SH-SY5Y (cell line): ENCODE measurements at regions not wholly inside any gene's neighbourhood (a gene's known extent, or its start where the extent isn't known, plus 50 kb on each side); places are given as distances from the start of the nearest gene placed in this dataset.

Source experiments
- GATA2 ChIP-seq: IDR thresholded peaks from 2 replicates; pipeline ENCODE4 v1.6.1; 2011; ENCODE audit warnings: mild to moderate bottlenecking, low read depth, low read length
- GATA3 ChIP-seq: IDR thresholded peaks from 2 replicates; pipeline ENCODE4 v1.6.1; 2011; ENCODE audit warnings: low read depth, mild to moderate bottlenecking, low read length, moderate library complexity

DNA sequence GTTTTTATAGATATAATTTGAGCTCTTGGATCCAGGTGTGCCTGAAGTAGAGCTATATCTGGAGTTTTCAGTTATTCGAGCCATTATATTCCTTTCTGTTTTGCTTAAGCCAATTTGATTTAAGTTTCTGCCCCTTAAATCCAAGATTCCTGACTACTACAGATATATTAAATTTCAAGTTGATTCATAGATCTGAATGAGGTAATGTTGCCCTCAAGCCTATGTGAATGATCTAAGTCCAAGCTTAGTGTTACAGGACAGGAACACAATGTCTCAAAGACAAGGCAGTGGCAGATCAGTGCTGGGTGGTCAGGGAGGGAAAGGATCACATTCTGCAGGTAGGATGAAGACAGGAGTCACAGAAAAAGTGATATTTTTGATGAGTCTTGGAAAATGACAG lies 75.7 kb upstream of the CTBP2 start:
- no peak for TF ChIP-seq GATA3

DNA sequence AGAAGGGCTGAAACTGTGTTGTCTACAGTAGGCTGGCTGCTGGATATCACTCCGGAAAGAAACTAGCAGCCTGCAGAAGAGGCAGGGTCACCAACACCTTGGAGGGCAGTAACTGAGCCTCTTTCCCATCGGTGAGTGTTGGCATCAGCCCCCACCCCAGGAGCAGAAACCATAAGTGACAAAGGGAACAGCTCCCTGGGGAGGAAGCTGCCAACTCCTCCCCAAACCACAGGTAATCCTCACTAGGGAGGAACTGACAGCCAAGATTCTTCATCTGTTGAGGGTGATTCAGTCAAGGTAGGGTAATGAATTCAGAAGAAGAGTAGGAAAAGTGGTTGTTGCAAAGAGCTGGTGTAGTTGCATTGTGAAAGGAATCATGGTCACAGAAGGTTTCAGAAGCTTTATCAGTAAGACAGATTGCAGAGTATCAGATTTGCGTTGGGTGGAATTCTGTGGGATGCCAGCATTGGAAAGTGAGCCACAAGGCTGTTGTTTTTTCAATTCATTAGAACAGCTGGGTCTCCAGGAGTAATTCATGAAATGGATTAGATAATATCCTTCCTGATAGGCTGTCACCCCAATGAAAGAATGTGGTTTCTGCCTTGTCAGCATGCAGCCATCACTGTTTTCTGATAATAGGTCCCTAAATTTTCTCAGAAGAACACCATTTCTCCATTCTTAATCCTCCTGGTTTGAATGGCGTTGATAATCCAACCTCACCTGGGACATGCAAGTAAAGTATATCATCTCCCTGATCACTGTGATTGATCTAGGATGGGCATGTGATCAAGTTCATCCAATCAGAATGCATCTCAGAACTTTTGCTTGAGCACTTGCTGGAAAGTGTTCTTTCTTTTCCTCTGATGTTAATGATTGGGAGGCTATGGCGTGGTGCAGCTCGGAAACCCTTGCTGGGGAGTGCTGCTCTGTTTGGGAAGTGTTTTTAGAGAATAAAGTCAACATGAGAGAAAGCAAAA lies 75.0 kb upstream of the CTBP2 start:
- no peak for TF ChIP-seq GATA2
- no peak for TF ChIP-seq GATA3

DNA sequence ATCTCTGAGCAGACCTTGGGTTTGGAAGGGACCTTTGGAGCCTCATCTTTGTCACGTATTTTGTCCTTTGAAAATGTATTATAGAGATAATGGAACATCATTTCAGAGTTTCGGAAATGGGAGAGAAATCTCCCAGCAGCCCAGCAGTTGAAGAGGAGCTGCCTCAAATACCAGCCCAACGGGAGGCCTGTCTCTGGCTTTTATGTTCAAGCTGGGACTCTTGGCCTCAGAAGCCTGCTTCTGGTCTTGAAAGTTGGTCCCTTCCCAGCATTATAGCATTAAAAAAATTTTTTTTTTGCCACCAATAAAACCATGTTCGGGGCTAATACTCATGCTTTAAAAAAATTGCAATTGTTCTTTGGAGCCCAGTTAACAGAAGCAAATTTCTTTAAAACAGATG lies 73.4 kb upstream of the CTBP2 start:
- TF ChIP-seq GATA3 (no peak), GATA2 (no peak)

GRCh38 chr10:125232841-125233240 lies 72.5 kb upstream of the CTBP2 start:
- no peak for TF ChIP-seq GATA2

- no peak for TF ChIP-seq GATA2
- no peak for TF ChIP-seq GATA3
Measured at GRCh38 chr10:125231813-125232475, 71.6 kb upstream of the CTBP2 start.

GRCh38 chr10:125231116-125231812 lies 70.9 kb upstream of the CTBP2 start:
- TF ChIP-seq GATA3 (no peak), GATA2 (no peak)

DNA sequence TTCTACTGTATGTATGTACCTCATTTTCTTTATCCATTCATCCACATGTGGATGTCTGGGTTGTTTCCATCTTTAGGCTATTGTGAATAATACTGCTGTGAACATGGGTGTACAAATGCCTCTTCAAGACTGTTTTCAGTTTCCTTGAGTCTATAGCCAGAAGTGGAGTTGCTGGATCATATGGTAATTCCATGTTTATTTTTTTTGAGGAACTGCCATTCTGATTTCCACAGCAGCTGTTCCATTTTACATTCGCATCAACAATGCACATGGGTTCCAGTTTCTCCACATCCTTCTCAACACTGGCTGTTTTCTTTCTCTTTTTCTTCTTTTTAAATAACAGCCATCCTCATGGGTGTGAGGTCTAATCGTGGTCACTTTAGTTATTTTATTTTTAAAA lies 69.9 kb upstream of the CTBP2 start:
- no peak for TF ChIP-seq GATA2
- no peak for TF ChIP-seq GATA3

- TF ChIP-seq GATA3 = no peak
- TF ChIP-seq GATA2 = no peak
Measured at GRCh38 chr10:125227546-125227945, 67.2 kb upstream of the CTBP2 start.

DNA sequence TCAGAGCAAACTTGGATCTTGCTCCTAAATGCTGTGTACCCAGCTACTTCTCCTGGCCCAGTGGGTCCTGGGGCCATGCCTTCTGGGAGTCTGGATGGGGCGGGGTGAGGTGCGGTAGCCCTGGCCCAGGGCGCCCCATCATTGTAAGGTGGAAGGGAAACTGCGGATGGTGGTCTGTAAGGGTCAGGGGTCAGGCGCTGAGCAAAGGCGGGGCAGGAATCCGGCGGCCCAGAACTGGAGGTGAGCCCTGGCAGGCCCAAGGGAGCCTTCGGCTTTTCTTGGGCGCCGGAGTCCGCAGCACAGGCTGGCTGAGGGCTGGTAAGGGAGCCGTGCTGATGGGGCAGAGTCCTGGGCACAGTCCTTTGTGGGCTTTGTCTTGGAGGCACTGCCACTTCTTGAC lies 66.5 kb upstream of the CTBP2 start:
- TF ChIP-seq GATA3 = no peak
- no peak for TF ChIP-seq GATA2

DNA sequence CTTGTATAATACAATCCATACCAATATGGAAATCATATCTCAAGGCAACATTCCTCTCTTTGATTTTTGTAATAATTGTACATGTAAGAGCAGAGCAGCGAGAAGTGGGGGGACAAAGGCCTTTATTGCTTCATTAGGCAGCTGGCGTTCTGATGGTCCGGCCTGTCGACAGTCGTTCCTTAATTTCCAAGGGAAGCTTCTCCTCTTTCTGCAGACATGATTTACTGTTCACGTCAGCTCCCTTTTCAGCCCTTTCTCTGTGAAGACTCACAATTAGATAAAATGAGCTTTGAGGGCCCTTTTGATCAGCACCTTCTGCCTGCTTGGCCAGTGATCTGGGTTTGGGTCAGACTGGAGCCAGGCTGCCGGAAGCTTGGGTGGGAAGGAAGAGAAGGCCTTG lies 65.6 kb upstream of the CTBP2 start:
- TF ChIP-seq GATA3 = no peak
- no peak for TF ChIP-seq GATA2

GRCh38 chr10:125225051-125225450 lies 64.7 kb upstream of the CTBP2 start:
- no peak for TF ChIP-seq GATA2
- no peak for TF ChIP-seq GATA3

- no peak for TF ChIP-seq GATA3
- TF ChIP-seq GATA2 = no peak
Measured at GRCh38 chr10:125222515-125223308, 62.3 kb upstream of the CTBP2 start.

DNA sequence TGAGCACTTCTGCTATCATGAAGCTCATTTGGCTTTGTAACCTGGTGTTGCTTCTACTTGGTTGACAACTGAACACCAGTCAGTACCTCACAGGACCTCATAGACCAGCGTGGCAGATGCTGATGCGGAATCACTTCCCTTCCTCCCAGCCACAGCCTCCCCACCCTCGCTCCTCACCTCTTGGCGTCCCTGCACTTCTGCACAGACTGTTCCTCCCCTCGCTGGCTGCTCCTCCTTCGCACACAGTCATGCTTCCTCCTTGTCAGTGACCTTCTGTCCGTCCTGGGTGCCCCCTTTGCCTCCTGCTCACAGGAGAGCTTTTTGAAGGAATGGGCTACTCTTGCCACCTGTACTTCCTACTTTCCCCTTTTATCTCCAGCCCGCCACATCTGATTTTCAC lies 61.4 kb upstream of the CTBP2 start:
- TF ChIP-seq GATA2 = no peak
- TF ChIP-seq GATA3 = no peak

- TF ChIP-seq GATA2 (no peak), GATA3 (no peak)
Measured at GRCh38 chr10:125219776-125220175, 59.4 kb upstream of the CTBP2 start.

- TF ChIP-seq GATA3 = no peak
- TF ChIP-seq GATA2 = no peak
Measured at GRCh38 chr10:125218967-125219366, 58.6 kb upstream of the CTBP2 start.
